Fibroblast of skin of right biceps (primary cell): ENCODE measurements at regions not wholly inside any gene's neighbourhood (a gene's known extent, or its start where the extent isn't known, plus 50 kb on each side); places are given as distances from the start of the nearest gene placed in this dataset.
"Not testable (repeated sequence)": the region's sequence is repeated elsewhere in the genome, so short reads cannot be mapped to it uniquely, and the experiment has no call there.

Experiments used
- DNase-seq: peaks from one replicate; pipeline ENCODE4 v3.0.0-alpha.2; 2013

DNA sequence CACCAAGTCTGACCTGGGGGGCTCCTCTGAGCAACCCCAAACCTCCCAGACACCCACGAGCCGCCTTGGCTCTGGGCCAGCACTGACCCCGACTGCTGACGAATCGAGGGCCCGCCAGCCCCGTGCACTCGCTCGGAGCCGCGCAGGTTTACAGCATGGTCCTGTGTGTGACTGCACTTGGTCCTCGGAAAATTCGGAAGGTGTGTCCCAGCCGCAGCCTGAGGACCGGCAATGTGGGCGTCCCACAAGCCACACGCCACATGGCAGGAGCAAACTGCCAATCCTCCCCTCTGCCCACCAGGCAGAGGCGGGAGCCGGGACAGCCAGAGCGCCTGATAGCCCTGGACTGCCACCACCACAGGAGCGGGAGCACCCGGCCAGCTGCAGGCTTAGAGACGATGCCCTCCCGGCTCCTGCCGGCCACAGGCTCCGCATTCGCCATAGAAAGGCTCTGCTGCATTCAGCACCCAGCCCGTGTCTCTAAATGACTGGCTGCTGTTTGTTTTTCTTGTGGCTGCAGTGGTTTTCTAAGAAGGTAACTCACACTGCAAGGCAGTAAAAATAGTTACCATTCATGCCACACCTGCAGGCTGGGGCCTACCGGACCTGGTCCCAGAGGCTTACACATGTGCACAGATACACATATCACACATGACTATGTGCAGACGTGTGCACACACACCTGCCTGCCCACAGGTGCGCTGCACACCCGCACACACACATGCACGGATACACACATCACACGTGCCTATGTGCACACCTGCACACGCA is 5415.3 kb upstream of the TPTE start:
- not testable (repeated sequence) for DNase-seq

DNA sequence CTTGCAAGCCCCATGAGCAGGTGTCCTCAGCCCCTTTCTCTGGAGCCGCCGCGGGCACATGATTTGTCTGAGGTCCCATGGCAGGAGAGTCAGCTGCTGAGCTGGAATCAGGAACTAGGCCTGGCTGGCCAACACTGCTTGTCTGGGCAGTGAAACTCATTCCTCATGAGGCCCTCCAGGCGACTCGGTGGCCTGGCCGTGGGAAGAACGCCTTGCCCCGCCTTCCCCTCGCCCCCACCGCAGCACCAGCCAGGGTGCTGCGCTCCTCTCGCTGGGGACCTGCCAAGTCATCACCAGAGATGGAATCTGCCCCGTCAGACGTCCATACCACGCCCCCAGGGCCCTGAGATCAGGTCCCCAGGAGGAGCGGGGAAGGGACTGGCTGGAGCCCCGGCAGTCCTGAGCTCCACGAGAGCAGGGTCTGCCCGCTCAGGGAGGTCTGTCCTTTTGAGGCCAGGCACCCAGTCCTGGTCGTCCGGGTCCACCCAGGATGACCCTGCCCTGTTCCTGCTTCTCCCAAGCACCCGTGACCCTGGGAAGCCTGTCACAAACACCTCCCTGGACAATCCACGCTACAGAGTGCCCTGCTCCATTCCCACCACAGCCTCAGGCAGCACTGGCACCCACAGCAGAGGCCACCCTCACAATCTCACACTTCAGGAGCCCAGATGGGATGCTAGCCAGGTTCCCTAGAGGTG is 5414.5 kb upstream of the TPTE start:
- not testable (repeated sequence) for DNase-seq

DNA sequence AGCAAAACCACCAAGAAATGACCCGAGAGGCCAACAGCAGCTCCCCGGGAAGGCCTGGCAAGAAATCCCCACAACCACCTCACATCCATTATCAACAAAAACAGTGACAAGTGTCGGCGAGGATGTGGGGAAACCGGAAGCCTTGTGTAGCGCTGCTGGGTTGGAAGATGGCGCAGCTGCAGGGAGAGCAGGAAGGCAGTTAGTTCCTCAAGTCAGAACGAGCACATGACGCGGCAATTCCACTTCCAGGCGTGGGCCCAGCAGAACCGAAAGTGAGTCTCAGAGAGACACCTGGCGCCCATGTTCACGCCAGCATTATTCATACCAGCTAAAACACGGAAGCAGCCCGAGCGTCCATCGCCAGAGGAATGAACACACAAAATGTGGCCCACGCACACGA is 5413.7 kb upstream of the TPTE start:
- not testable (repeated sequence) for DNase-seq

DNA sequence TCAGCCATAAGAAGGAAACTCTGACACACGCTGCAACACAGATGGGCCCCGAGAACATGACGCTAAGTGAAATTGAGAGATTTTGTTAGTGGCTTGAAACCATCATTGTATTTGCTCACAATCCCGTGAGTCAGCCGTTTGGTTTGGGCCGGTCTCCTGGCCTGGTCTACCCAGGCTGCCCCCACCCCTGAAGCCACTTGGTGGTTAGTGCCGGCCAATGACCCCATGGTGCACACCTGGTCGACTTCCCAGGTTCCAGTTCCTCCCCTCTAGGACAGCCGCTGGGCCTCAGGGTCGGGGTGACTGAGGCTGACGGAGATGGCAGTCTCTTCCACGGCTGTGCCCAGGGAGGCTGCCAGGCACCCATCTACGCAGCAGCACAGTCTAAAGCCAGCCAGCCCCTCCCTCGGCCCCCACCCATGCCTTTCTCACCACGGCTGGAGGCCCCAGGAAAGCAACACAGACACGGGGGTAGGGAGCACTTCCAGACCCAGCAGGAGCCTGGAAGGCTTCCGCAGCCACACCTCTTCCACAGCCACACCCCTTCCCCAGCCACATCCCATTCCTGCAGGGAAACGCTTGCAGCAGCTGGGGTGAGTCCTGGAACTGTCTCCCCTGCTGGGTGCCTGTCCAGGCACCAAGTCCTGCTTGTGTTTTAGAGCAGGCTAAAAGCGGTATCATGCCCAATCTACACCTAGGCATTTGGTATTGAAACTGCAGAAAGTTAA is 5413.2 kb upstream of the TPTE start:
- DNase-seq = not testable (repeated sequence)

DNA sequence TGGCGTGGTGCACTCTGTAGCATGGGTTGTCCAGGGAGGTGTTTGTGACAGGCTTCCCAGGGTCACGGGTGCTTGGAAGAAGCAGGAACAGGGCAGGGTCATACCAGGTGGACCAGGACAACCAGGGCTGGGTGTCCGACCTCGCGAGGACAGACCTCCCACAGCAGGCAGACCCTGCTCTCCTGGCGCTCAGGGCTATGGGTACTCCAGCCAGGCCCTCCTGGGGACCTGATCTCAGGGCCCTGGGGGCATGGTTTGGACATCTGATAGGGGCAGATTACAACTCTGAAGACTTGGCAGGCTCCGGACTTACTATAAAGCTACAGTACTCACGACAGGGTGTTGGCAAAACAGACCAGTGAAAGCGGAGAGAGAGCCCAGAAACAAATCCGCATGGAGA is 5410.2 kb upstream of the TPTE start:
- not testable (repeated sequence) for DNase-seq

DNA sequence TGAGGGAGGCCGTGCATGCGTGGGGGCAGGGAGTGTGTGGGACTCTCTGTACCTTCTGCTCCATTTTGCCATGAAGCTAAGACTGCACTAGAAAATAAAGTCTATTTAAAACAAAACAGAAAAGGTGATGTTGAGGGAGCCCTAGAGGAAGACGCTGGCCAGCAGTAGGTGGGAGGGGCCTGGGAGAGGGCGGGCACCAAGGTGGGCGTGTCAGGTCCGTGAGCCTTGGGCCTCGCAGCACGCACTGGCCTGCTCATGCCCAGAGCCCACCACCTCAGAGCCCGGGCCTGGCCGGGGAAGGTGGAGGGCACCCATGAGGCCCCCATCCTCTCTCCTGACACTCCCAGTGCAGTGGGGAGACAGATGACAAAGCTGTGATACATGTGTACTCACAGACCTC is 5408.3 kb upstream of the TPTE start:
- DNase-seq = not testable (repeated sequence)

DNA sequence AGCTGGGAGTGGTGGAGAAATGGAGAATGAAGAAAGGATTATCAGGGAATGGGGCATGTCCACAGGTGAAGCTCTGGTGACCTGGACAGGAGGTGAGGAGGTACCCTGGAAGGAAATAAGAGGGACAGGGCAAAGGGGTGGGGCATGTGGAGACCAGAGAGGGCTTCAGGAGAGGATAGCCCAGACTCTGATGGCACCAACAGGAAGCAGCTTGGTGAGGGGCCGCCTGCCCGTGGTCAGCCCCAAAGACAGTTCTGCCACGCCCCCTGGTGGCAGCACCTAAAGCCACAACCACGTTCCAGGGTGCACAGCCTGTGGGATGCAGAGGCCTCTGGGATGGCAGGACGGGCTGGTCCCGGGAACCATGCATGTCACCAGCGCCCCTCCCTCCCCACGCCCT is 5406.9 kb upstream of the TPTE start:
- not testable (repeated sequence) for DNase-seq

DNA sequence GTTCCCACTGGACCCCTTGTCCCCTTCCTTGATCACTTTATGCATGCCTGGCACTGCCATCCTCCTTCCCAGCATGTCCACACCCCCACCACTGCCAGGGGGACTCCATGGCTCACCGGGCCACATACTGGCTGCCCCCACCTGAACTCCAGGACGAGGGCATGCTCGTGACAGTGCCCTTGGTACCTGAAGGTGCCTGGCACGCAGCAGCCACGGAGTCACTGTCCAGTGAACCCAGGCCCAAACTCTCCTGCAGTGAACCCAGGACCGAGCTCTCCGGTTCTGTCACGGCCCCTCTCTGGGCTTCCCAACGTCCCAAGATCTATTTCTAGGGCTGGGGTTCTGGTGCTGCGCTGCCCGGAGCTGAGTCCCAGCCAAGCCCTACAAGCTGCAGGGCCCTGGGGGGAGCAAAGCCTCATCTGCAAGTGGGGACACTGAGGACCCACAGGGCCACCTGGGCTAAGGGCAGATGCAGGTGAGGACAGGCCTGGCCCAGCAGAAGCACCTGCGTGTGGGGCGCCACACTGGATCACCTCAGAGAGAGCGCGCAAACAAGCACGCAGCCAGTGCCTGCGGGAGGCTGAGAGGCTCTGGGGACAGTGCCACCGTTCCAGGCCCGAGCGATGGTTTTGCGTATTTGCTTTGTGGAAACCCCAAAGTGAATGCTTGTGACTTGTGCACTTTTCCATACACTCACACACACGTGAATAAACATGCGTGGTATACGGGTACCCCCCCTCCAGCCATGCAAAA is 5406.3 kb upstream of the TPTE start:
- DNase-seq = not testable (repeated sequence)

DNA sequence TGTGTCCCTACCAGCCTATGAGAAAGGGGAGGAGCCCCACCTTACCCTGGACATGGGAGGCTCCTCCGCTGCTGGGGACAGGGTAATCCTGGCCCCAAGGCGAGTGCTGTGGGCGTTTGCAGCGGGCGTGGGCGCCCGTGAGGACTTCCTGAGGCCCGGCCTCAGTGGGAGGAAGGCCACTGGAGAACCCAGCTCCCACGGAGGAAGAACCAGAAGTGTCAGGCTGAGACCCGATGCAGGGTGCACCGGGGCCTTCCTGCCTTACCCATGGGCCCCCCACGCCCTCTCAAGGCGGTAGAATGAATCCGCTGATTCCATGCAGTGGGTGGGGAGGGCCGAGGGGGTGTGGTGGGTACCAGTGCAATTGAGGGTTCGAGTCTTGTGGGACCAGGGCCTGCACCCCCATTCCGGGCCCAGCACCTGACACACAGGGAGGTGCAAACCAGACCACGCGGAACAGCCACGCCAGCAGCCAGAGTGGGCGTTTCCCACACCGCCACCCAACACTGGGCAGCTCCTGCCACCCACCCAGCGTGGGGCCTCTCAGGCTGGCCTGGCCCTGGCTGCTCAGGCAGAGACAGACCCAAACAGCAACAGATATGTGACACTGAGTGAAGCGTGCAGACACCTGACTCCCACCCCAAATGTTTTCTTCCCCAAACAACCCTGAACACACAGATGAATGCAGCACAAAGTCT is 5405.6 kb upstream of the TPTE start:
- not testable (repeated sequence) for DNase-seq

DNA sequence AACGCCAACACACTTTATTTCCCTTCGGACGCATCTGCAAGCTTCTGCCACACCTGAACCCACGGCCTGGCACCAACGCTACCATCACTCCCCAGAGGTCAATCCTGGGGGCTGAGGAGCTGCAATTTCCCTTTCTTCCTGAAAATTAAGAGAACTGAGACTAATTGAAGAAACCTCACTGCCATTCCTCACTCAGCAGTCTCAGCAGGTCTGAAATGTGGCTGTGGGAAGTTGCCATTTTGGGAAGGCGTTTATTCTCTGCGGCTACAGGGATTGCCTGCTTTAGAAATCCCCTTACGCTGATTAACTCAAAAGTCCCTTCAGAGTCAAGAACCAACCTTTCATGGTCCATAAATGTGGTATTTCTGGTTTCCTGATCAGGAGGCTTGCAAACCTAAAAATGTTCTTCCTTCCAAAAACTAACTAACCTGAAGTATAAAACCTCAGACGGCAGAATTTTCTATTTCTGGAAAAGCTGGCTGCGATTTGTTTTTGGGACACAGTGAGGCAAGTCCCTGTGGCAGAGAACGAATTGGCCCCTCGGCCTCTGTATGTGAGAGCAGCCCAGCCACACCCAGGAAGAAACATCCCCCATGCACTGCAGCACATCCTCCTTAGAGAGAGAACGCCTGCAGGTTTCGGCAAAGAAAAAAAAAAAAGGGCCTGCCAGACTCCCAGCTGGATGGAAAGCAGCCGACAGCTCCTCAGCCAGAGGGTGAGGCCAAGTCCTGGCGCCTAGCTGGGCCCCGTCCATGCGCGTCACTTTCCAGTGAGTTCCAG is 5404.8 kb upstream of the TPTE start:
- DNase-seq = not testable (repeated sequence)

DNA sequence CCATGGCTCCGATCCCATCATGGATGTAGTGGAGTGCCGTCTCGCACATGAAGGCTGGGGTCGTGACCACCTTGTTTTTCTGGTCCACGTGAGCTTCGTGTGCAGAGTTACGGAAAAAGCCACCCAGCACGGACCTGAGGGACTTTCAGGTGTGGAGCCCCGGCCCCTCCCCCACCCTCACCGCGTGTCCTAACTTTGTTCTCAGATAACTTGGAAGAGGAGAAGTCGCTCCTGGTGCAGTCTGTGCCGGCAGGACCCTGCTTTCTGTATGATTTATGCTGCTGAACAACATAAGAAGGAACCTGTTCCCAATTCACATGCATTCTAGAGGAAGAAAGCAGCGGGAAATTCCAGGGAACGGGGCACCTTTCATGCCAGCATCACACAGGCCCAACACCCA is 5404.2 kb upstream of the TPTE start:
- not testable (repeated sequence) for DNase-seq

DNA sequence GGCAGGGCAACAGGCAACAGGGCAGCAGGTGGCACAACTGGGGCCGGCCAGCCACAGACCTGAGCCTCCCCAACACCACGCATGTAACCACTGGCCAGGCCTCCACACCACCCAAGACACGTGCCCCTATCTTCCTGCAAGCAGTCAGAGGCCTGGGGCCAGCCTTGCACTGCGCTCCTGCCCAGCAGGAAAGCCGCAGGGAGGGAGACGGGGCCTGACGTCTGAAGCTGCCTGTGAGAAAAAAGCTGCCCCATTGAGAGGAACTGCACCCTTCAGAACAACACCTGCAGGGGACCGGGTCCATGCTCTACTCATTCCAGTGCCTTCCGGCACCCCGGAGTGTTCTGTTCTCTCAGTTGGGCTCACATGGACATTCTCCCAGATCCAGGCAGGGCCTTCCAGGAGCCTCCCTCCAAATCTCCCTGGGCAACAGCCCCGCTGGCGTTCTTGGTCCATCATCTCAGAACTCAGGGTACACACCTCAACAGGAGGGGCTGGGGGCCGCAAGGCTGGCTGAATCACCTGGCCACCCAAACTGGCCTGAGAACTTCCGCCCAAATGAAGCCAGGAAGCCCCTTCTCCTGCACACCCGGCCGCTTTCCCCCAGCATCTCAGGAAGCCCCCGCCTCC is 5403.6 kb upstream of the TPTE start:
- not testable (repeated sequence) for DNase-seq

DNA sequence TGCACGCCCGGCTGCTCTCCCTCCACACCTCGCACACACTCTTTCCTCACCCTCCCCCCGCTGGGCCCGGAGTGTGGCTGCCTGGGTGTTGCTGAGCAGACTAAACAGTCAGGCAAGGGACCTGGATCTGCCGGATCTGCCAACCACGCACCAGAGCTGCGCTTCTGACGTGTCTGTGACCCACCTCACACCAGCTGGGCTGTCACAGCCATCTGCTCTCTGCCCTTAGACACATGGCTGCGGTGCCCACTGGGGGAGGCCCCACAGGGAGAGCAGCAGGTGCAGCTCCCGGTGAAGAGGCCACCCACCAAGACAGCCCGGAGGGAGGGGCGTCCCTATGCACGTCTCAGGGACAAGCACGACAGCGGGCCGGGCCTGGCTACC is 5403.1 kb upstream of the TPTE start:
- DNase-seq = not testable (repeated sequence)

DNA sequence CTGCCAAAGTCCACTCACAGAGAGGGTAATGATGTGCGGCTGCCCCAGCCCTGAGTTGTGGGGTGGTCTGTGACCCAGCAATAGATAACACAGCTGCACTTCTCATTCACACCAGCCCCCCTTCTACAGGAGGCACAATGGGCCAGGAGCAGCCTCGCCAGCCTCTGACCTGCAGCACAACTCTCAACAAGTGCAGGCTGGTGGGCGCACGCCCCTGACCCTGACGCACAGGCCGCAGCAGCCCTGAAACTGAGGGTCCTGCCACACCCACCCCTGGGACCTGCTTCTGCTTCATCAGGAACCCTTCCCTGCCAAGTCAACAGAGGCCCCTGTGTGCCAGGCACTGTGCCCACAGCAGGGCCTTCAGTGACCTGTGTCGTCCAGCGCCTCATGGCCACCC is 5402.2 kb upstream of the TPTE start:
- not testable (repeated sequence) for DNase-seq

DNA sequence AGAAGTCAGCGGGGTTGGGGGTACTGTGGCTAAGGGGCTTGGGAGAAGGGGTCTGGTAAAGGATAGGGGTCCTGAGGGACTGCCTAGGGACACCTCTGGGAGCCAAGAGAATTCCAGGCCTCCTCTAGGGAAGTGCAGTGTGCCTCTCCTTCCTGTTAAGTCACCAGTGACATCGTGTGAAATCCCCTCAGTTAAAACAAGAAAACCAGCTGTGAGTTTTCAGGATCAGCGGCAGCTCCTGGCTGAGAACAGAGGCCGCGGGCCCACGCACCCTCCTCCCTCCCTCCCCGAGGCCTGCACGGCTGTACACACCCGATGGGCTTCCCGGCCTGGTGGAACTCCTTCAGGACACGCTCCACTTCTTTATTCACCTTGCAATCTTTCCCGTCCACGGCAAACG is 5400.0 kb upstream of the TPTE start:
- not testable (repeated sequence) for DNase-seq

DNA sequence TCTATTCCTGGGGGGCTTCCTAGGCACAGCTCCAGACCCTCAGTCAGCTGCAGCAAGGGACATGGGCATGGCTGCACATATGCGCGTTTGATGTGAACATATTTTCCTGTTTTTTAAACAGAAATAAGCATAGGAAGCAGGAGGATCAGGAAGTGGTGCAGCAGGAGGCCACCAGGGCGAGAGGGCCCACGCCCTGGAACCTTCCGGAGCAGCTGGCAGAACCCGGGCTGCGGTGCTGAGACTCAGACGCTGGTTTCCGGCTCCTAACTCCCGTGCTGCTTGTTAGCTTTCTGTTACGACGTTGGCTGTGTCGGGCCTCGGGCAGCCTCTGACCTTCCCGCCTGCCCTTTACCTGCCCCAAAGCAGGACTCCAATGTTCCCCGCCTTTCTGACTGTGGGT is 5399.5 kb upstream of the TPTE start:
- DNase-seq = not testable (repeated sequence)

DNA sequence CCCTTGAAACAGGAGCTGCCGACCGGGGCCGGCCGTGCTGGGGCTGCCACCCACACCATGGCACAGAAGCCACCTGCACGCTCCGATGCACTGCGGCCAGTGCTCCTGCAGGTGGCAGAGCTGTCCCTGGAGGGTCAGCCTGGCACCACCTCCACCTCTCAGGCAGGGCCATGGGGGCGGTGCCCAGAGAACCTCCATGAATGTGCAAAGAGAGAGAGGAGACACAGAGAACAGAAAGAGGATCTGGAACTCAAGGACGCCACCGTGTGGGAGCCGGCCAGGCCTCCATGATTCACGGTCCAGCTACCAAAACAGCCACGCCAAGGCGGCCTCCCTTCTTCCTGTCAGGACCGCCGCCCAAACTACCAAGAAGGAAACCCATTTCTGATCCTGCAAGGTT is 5397.7 kb upstream of the TPTE start:
- DNase-seq = not testable (repeated sequence)

DNA sequence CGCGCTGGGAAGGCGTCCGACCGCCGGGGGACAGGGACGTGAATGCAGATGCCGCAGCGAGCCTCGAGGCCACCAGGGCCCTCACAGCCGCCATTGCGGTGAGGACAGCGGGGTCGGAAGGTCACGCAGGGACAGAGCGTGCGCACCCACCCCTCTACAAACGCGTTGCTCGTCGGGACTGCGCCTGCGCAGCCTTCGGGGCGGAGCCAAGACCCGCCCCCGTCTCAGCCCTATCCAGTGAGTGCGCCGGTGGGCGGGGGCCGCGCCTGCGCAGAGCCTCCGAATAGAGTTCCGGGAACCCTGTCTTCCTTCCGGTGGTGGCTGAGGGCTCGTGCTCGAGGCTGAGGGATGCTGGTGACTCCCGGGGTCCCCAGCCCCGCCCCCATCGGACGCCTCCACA is 5393.1 kb upstream of the TPTE start:
- peak; percentile 81 for DNase-seq

DNA sequence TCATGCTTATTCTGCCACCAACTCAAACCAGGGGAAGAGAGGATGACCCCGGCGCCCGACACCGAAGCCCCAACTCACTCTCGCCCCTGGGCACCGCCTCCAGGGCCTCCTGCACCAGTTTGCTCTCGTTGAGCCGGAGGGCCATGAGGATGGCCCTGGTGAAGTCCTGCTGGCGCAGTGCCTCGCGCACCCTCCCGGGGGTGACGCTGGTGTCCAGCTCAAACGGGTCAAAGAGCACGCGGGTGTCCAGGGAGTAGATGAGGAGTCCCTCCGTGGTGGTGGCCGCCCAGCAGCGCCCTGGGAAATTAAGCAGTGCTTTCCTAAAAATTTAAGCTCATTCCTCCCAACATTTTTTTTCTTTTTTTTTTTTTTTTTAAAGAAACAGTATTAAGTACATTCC is 5387.6 kb upstream of the TPTE start:
- DNase-seq = not testable (repeated sequence)

DNA sequence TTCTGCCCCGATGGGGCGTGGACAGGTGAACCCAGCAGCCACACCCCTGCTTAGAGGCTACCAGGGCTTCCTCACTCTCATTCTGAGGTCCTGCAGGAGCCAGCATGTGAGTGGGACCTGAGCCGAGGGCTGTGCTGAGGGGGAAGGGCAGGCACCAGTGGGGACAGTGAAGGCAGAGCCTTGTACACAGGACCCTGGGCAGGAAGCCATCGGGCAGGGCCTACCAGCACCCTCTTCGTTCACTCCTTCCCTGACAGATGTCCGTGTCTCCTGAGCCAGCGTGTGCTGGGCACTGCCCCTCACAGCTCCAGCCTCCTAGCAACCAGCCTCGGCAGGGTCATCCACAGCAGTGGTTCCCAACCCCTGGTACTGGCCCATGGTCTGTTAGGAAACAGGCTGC is 5385.0 kb upstream of the TPTE start:
- DNase-seq = not testable (repeated sequence)

DNA sequence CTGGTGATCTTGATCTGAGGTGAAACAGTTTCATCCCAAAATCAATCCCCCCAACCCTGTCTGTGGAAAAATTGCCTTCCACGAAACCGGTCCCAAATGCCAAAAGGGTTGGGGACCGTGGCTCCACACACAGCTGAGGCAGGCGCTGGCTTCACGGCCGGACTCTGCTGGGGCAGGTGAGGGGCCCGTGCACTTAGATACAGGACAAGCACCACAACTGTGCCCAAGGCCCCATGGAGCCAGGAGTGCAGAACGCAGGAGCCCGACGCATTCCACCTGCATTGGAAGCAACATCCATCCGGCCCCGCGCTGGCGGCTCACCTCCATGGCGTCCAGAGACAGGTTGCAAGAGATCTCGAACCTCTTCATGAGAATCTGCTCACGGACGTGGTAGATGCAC is 5384.4 kb upstream of the TPTE start:
- not testable (repeated sequence) for DNase-seq
